GM19467 (cell line): ENCODE measurements at regions not wholly inside any gene's neighbourhood (a gene's known extent, or its start where the extent isn't known, plus 50 kb on each side); places are given as distances from the start of the nearest gene placed in this dataset.

ENCODE experiments used
- ATAC-seq: cut with Tn5 transposase; IDR thresholded peaks from one replicate; pipeline ENCODE4 v1.9.1; 2021; ENCODE audit warnings: mild to moderate bottlenecking, moderate library complexity; ENCODE audit not compliant: unreplicated experiment

- ATAC-seq: peak; percentile 64
These were observed 53.4 kb upstream of the PRKACB start for GRCh38 chr1:84090447-84091245.

GRCh38 chr1:84089867-84090266 is 54.2 kb upstream of the PRKACB start:
- ATAC-seq: no peak

DNA sequence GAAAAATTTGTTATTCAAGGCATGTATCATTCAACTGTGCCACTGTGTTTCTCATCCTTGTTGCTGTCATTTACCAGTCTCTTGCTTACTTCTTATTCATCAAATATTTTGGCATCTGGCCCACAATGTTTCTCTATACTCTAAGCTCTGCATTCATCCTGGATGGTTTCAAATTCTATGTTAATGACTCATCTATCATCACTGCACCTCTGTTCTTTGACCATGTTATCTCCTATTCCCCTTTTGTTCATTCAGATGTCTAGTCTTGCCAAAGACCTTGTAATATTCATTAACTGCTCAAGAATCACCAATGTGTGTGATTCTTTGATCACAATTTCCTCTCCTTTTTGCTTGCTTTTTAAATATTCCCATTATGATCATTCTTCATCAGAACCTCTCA is 54.6 kb upstream of the PRKACB start:
- ATAC-seq: no peak

DNA sequence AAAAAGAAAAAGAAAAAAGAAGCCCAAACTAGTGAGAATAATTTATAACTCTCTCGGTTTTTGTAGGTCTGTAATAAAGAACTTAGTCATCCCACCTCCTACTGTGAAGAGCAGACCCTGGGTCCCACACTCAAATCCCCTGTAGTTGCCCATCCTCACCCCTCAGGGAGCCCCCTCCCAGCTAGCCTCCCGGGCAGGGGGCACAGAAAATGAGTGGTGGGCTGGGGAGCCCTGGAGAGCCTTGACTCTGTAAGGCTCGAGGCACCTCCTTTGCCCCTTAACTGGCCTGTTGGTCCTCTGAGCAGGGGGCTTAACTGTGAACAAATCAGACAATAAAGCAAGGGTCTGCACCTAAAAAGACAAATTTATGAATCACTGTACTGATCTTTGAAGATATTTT is 57.5 kb upstream of the PRKACB start:
- no peak for ATAC-seq

DNA sequence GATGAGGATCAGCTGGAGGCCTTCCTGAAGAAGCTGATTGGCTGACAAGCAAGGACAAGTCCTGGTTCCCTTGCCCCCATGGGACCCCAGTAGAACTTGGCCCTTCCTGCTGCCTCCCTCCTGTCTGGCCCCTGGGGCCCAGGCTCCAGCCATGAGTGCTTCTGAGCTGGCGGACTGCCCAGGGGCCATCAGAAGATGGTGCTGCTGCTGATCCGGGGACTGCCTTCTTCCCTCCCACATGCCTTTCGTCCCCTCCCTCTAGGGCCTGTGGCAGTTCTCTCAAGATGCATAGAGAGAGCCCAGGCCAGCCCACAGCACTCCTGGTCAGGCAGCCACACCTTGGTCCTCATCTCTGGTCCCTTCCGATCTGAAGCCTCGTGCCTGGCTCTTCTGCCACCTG is 57.9 kb upstream of the PRKACB start:
- no peak for ATAC-seq

DNA sequence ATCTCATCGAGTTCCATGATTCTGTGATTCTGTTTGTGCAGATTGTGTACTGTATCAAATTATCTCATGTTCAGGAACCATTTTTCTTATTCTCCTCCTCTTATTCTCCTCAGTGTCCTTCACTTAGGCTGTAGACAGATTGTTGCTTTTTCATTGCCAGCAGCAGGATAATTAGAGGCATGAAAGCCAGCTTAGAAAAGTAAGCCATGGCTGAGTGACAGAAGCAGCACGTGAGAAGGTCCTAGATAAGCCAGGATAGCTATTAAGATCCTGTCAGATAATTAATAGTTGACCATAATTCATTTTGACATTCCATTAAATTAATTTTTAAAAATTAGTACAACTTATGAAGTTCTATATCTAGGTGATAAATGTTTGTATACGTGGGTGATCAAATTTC is 60.8 kb upstream of the PRKACB start:
- ATAC-seq: no peak

DNA sequence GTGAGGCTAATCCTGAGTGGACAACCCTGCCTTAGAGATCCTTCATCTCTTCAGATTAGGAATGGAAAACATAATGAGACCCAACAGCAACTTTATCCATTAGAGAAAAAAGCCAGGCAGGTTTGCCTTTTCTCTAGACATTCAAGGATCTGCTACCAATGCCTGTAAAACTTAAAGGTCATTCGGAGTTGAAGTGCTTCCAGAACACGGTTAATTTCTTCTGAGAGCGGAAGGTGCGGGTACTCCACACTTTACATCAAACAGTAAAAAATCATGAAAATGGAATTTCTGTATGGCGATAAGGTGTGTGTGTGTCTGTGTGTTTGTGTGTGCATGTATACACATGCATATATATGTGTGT is 65.2 kb upstream of the PRKACB start:
- no peak for ATAC-seq

GRCh38 chr1:84078108-84078841 is 65.8 kb upstream of the PRKACB start:
- peak; percentile 35 for ATAC-seq

GRCh38 chr1:84077476-84078107 is 66.5 kb upstream of the PRKACB start:
- peak; percentile 94 for ATAC-seq

DNA sequence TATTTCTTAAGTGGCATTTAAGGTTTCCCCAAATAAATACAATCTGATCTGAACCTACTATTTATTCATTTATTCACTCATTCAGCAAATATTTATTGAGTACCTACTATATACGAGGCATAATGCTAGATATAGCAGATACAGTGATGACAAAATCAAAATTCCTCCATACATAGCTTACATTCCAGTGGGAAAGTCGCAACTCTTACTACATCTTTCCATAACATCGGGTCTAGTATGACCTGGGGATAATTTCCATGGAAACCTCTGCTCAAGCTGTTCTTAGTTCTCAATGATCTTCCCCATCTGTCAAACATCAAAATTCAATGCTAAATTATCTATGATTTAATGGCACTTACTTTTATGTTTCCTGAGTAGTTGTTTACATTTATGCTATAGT is 70.8 kb upstream of the PRKACB start:
- no peak for ATAC-seq

- ATAC-seq: no peak
These were observed 70.4 kb upstream of the TTLL7 start for GRCh38 chr1:84069236-84069845.

DNA sequence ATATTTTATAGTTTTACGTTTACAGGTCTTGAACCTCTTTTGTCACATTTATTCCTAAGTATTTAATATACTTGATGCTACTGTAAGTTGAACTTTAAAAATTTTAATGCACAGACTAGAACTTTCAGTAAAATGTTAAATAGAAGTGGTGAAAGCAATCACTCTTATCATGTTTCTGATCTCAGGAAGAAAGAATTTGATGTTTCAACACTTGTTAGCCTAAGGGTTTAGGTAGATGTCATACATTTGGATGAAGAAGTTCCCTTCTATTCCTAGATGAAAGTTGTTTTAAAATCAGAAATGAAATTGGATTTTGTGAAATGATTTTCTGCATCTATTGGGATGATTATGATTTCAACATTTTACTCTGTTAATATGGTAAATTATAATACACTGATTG is 63.6 kb upstream of the TTLL7 start:
- ATAC-seq: no peak

DNA sequence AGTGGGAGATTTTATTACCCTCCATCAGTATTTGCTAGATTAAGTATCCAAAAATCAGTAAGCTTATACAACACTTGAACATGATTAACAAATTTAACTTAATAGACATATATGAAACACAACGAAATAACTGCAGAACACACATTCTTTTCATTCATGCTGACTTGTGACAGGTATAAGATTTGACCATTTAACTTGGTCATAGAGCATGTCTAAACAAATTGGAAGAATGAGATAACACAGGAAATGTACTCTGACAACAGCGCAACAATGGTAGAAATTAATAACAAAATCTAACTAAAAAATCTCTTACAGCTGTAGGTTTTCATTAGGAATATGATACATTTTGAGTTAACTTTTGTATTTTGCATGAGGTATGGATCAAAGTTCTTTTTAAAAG is 62.4 kb upstream of the TTLL7 start:
- ATAC-seq: no peak

DNA sequence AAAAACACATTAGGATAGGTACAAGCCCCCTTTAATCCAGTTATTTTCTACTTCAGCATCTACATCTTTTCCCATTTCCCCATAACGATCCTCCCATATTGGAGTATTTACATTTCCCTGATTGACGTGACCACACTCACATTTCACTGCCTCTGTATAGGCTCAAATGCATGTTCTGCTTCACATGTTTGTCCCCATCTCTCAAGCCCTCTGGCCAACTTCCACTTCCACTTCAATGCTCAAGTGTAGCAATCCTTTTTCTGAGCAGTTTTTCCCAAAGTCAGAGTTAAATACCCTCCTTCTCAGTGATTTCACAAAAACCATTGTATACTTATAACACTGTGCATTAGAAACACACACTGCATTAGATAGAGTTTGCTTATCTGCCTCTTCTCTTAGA is 61.8 kb upstream of the TTLL7 start:
- ATAC-seq: no peak

GRCh38 chr1:84048820-84049219 is 49.9 kb upstream of the TTLL7 start:
- no peak for ATAC-seq
